ENCODE measurements at regions not wholly inside any gene's neighbourhood (a gene's known extent, or its start where the extent isn't known, plus 50 kb on each side); places are given as distances from the start of the nearest gene placed in this dataset.

DNA sequence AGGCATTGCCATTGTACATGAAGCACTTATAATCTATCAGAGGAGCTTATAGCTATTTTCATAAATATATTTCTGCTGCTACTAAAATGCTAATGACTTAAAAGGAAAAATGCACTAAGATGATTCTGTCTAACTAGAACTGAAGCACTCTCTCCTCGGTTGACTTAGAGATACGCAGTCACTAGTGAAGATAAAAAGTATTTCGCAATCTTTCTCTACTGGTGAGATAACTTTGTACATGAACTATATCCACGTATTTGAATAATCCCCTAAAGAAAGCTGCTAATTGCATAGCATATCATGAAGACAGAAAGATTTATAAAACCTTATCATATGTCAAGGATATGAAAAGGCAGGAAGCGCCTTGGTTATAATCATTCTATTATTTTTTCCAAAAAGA lies 658.1 kb upstream of the PRMT6 start:
- no peak for TF ChIP-seq POLR2AphosphoS5 (IDR thresholded peaks at IDR 0.05; ENCODE audit: low read depth, low read length)
- no peak for TF ChIP-seq TAF1 (IDR thresholded peaks at IDR 0.05; ENCODE audit: borderline replicate concordance, insufficient read depth, low read length)
- TF ChIP-seq, protein P1, sequence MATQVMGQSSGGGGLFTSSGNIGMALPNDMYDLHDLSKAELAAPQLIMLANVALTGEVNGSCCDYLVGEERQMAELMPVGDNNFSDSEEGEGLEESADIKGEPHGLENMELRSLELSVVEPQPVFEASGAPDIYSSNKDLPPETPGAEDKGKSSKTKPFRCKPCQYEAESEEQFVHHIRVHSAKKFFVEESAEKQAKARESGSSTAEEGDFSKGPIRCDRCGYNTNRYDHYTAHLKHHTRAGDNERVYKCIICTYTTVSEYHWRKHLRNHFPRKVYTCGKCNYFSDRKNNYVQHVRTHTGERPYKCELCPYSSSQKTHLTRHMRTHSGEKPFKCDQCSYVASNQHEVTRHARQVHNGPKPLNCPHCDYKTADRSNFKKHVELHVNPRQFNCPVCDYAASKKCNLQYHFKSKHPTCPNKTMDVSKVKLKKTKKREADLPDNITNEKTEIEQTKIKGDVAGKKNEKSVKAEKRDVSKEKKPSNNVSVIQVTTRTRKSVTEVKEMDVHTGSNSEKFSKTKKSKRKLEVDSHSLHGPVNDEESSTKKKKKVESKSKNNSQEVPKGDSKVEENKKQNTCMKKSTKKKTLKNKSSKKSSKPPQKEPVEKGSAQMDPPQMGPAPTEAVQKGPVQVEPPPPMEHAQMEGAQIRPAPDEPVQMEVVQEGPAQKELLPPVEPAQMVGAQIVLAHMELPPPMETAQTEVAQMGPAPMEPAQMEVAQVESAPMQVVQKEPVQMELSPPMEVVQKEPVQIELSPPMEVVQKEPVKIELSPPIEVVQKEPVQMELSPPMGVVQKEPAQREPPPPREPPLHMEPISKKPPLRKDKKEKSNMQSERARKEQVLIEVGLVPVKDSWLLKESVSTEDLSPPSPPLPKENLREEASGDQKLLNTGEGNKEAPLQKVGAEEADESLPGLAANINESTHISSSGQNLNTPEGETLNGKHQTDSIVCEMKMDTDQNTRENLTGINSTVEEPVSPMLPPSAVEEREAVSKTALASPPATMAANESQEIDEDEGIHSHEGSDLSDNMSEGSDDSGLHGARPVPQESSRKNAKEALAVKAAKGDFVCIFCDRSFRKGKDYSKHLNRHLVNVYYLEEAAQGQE (IDR thresholded peaks at IDR 0.05; ENCODE audit: insufficient read depth in 1 of 2, low read depth in 2 of 2, low read length in 2 of 2) = no peak
